ENCODE measurements at regions not wholly inside any gene's neighbourhood (a gene's known extent, or its start where the extent isn't known, plus 50 kb on each side); places are given as distances from the start of the nearest gene placed in this dataset.

- H3K4me1 Mint-ChIP-seq = peaks cover 13% of the 10 kb centered on the region
These were observed 457.4 kb downstream of the FBXO15 start for GRCh38 chr18:73690222-73690621.

GRCh38 chr18:73688851-73689711, 458.6 kb downstream of the FBXO15 start:
- H3K4me3 Mint-ChIP-seq = no peak overlapping the region
- no peak for TF ChIP-seq CTCF (conservative IDR thresholded peaks at IDR 0.05)

More at GRCh38 chr18:73690222-73690621, 457.4 kb downstream of the FBXO15 start:
- Mint-ChIP-seq H3K36me3 (ENCODE audit: low read depth) (no peaks in the 10 kb centered on the region), H3K27ac (no peak overlapping the region), H3K9me3 (no peaks in the 10 kb centered on the region), H3K27me3 (ENCODE audit: insufficient read depth) (no peaks in the 10 kb centered on the region), H3K4me3 (no peak overlapping the region)
- TF ChIP-seq CTCF (conservative IDR thresholded peaks at IDR 0.05) = no peak
- H3K27me3 ChIP-seq (ENCODE audit: control insufficient read depth, insufficient read depth, low read length, poor library complexity, severe bottlenecking) = no peaks in the 10 kb centered on the region
- peak; percentile 69 for DNase-seq
- H3K36me3 ChIP-seq (ENCODE audit: control insufficient read depth, insufficient read depth, low read length) = no peaks in the 10 kb centered on the region
- WGBS, 2 experiments (ENCODE audit: insufficient coverage in 1 of 2, insufficient read length in 1 of 2) = 24 to 25% methylated on average over 2 to 3 of the region's 3 CpGs
- peaks cover 4% of the 10 kb centered on the region for H3K4me1 ChIP-seq (ENCODE audit: control insufficient read depth, insufficient read depth, low read length)
- H3K27ac ChIP-seq (ENCODE audit: low read depth, low read length) = peak overlapping the region; percentile 58
- no peak overlapping the region for H3K4me3 ChIP-seq (ENCODE audit: low read length)
- H3K9ac ChIP-seq (ENCODE audit: extremely low read depth, low read length, poor library complexity, severe bottlenecking) = no peak overlapping the region
- H3K9me3 ChIP-seq (ENCODE audit: control insufficient read depth, low read length) = peaks cover 5% of the 10 kb centered on the region

GRCh38 chr18:73688161-73688560, 459.5 kb downstream of the FBXO15 start:
- Mint-ChIP-seq H3K4me1 (peaks cover 19% of the 10 kb centered on the region), H3K4me3 (no peak overlapping the region), H3K36me3 (ENCODE audit: low read depth) (no peaks in the 10 kb centered on the region), H3K27ac (no peak overlapping the region), H3K27me3 (ENCODE audit: insufficient read depth) (no peaks in the 10 kb centered on the region), H3K9me3 (no peaks in the 10 kb centered on the region)
- no peaks in the 10 kb centered on the region for H3K36me3 ChIP-seq (ENCODE audit: control insufficient read depth, insufficient read depth, low read length)
- no peak overlapping the region for H3K9ac ChIP-seq (ENCODE audit: extremely low read depth, low read length, poor library complexity, severe bottlenecking)
- H3K4me3 ChIP-seq (ENCODE audit: low read length) = no peak overlapping the region
- H3K4me1 ChIP-seq (ENCODE audit: control insufficient read depth, insufficient read depth, low read length) = peaks cover 4% of the 10 kb centered on the region
- peaks cover 5% of the 10 kb centered on the region for H3K9me3 ChIP-seq (ENCODE audit: control insufficient read depth, low read length)
- peak overlapping the region; percentile 58 for H3K27ac ChIP-seq (ENCODE audit: low read depth, low read length)
- no peak for TF ChIP-seq CTCF (conservative IDR thresholded peaks at IDR 0.05)
- no peak for DNase-seq
- H3K27me3 ChIP-seq (ENCODE audit: control insufficient read depth, insufficient read depth, low read length, poor library complexity, severe bottlenecking) = no peaks in the 10 kb centered on the region
- WGBS, 2 experiments (ENCODE audit: insufficient coverage in 1 of 2, insufficient read length in 1 of 2) = 80 to 89% methylated on average over 2 to 4 of the region's 4 CpGs

More at GRCh38 chr18:73688851-73689711, 458.6 kb downstream of the FBXO15 start:
- Mint-ChIP-seq H3K27ac (no peak overlapping the region), H3K9me3 (no peaks in the 10 kb centered on the region), H3K4me1 (peaks cover 19% of the 10 kb centered on the region), H3K27me3 (ENCODE audit: insufficient read depth) (no peaks in the 10 kb centered on the region), H3K36me3 (ENCODE audit: low read depth) (no peaks in the 10 kb centered on the region)
- Histone ChIP-seq H3K9me3 (ENCODE audit: control insufficient read depth, low read length) (peaks cover 5% of the 10 kb centered on the region), H3K4me1 (ENCODE audit: control insufficient read depth, insufficient read depth, low read length) (peaks cover 4% of the 10 kb centered on the region), H3K9ac (ENCODE audit: extremely low read depth, low read length, poor library complexity, severe bottlenecking) (no peak overlapping the region), H3K27me3 (ENCODE audit: control insufficient read depth, insufficient read depth, low read length, poor library complexity, severe bottlenecking) (no peaks in the 10 kb centered on the region), H3K4me3 (ENCODE audit: low read length) (no peak overlapping the region), H3K36me3 (ENCODE audit: control insufficient read depth, insufficient read depth, low read length) (no peaks in the 10 kb centered on the region), H3K27ac (ENCODE audit: low read depth, low read length) (peak overlapping the region; percentile 58)
- 67 to 73% methylated on average over 7 to 8 of the region's 9 CpGs for WGBS, 2 experiments (ENCODE audit: insufficient coverage in 1 of 2, insufficient read length in 1 of 2)
- DNase-seq = peak; percentile 57
